HG02870 (cell line): ENCODE measurements at regions not wholly inside any gene's neighbourhood (a gene's known extent, or its start where the extent isn't known, plus 50 kb on each side); places are given as distances from the start of the nearest gene placed in this dataset.
"Not testable (repeated sequence)": the region's sequence is repeated elsewhere in the genome, so short reads cannot be mapped to it uniquely, and the experiment has no call there.

Source experiments
- ATAC-seq: cut with Tn5 transposase; IDR thresholded peaks from one replicate; pipeline ENCODE4 v1.9.1; 2021; ENCODE audit warnings: mild to moderate bottlenecking, moderate library complexity; ENCODE audit not compliant: unreplicated experiment

GRCh38 chr17:20896153-20896649 is 146.6 kb downstream of the USP22 start:
- no peak for ATAC-seq

GRCh38 chr17:20898726-20899125 is 144.1 kb downstream of the USP22 start:
- ATAC-seq: not testable (repeated sequence)

DNA sequence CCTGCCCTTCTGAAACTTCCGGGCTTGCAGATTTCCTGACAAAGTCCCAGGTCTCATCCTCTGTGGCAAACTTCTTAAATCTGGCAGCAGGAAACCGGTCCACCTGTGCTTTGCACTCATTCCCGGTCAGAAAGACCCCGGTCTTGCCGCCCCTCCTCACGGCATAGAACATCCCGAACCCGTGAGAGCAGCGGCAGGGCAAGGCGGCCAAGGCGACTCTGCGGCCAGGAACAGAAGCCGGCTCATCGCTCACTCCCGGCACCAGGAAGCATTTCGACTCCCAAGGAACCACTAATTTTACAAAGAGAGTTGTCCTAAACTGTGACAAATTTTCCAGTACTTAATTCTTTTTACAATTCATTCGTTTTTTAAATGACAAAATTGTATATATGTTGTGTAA is 140.3 kb downstream of the USP22 start:
- ATAC-seq: not testable (repeated sequence)

- not testable (repeated sequence) for ATAC-seq
Measured at GRCh38 chr17:20903549-20903948, 139.3 kb downstream of the USP22 start.

DNA sequence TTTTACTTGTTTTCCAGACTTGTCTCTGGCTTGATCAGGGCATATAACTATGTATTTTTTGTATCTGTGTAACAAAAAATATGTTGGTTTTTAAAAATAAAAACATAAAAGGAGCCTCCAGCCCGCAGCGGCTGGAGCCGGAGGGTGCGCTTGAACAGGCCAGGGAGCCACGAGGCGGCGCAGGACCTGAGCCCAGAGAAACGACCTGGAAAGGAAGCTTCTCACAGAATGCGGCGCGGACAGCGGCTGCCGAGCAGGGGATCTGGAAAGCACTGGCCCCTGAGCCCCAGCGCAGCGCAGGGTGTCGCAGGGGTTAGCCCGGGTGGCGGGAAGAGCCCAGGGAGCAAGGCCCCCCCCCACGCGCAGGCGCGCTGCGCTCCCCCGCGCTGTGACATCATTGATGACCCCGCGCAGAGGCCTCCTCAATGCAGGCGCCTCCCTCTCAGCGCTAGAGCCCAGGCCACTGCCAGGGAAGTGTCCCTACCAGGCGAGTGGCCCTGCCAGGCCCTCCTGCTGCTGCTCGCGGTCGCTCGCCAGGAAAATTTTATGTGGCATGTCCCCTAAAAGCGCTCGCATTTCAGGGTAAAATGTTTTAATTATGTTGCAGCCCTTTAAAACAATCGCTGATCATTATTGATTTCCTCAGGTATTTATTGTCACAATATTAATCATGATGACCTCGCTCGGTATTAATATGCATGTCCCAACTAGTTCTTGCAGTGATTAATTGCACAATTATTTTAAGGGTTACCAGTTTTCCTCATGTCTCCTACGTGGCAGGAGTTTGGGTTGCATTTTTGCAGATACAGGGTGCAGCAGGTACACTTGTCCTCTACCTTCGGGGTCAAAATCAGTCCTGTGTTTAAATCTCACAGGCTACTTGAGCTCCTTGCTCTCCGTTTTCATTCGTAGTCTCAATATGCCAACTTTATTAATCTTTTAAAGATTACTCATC is 134.2 kb downstream of the USP22 start:
- ATAC-seq: peak; percentile 96

- ATAC-seq: no peak
Measured at GRCh38 chr17:20914658-20915057, 128.2 kb downstream of the USP22 start.

- no peak for ATAC-seq
Measured at GRCh38 chr17:20916383-20916782, 126.4 kb downstream of the USP22 start.

DNA sequence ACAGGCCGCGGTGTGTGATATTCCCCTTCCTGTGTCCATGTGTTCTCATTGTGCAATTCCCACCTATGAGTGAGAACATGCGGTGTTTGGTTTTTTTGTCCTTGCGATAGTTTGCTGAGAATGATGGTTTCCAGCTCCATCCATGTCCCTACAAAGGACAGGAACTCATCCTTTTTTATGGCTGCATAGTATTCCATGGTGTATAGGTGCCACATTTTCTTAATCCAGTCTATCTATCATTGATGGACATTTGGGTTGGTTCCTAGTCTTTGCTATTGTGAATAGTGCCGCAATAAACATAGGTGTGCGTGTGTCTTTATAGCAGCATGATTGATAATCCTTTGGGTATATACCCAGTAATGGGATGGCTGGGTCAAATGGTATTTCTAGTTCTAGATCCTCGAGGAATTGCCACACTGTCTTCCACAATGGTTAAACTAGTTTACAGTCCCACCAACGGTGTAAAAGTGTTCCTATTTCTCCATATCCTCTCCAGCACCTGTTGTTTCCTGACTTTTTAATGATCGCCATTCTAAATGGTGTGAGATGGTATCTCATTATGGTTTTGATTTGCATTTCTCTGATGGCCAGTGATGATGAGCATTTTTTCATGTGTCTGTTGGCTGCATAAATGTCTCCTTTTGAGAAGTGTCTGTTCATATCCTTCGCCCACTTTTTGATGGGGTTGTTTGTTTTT is 125.1 kb downstream of the USP22 start:
- not testable (repeated sequence) for ATAC-seq

DNA sequence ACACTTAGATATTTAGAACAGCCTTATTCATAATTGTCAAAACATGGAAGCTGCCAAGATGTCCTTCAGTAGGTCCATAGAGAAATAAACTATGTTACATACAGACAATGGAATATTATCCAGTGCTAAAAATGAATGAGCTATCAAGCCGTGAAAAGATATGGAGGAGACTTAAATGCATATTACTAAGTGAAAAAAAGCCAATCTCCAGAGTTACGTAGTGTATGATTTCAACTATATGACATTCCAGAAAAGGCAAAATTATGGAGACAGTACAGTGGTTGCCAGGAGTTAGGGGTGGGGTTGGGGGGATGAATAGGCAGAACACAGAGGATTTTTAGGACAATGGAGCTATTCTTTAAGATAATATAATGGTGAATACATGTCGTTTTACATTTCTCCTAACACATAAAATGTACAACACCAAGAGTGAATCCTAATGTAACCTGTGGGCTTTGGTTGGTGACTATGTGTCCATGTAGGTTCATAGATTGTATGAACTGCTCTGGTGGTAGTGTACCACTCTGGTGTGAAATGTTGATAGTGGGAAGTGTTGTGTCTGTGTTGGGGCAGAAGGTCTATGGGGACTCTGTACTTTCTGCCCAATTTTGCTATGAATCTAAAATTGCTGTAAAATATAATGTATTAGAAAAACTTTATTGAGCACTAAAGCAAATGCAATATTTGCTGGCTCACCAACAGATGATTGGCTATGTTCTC is 122.6 kb downstream of the USP22 start:
- no peak for ATAC-seq

- no peak for ATAC-seq
Measured at GRCh38 chr17:20920815-20921199, 122.0 kb downstream of the USP22 start.

GRCh38 chr17:20922128-20922670 is 120.6 kb downstream of the USP22 start:
- ATAC-seq: no peak

- ATAC-seq: no peak
Measured at GRCh38 chr17:20924306-20924705, 118.5 kb downstream of the USP22 start.

DNA sequence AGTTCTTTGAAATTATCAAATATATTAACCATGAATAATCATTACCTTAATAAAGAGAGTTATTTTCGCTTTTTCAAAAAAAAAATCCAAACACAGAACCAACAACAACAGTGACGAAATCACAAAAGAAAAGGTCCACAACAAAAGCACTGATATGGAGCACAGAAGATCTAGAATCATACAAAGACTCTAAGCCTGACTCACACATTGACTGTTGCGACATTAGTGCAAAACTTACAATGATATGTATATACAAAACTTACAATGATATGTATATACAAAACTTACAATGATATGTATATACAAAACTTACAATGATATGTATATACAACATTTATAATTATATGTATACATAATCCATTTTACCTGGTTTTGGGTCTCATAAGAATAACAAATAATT is 117.7 kb downstream of the USP22 start:
- no peak for ATAC-seq

GRCh38 chr17:20925954-20926353 is 116.9 kb downstream of the USP22 start:
- ATAC-seq: no peak

- no peak for ATAC-seq
Measured at GRCh38 chr17:20926532-20926931, 116.3 kb downstream of the USP22 start.

DNA sequence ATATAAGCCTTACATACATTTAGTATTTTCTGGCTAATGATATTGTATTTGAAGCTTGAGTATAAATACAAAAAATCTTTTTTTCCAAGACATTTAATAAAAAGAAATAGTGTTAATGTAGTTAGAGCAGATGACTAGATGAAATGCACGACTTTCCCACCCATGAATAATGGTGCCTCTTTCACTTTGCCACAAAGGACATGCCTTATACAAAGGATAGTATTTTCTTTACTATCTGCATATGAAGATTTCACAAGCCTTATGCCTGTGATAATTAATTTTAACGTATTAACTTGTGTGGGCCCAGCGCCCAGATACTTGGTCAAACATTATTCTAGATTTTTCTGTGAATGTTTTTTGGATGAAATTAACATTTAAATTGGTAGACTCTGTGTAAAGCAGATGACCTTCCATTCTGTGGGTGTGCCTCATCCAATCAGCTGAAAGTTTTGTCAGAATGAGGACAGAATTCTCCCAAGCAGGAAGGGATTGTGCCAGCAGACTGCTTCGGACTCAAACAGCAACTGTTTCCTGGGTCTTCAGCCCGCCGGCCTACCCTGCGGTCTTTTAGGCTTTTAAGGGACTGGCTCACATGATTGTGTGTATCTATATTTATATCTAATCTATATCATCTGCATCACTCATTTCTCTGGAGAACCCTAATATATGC is 115.4 kb downstream of the USP22 start:
- no peak for ATAC-seq

DNA sequence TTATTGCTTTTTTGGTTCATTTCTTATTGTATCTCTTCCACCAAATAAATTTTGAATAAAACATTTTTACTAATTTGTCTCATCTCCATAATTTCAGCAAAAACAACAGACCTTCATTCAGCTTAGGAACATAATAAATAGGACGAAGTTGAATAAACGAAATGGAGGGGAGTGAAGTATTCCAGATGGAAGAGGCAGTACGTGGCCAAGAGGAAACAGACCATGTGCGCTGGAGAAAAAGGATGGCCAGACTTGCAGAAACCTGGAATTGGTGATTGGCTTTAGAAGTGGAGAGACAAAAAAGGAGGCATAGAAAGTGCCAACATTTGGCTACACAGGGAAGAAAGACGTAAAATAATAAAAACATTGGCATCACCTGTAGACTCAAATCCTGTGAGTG is 113.5 kb downstream of the USP22 start:
- no peak for ATAC-seq

GRCh38 chr17:20930081-20930760 is 112.6 kb downstream of the USP22 start:
- ATAC-seq: no peak

GRCh38 chr17:20933040-20933439 is 109.8 kb downstream of the USP22 start:
- not testable (repeated sequence) for ATAC-seq

- no peak for ATAC-seq
Measured at GRCh38 chr17:20934288-20934687, 108.5 kb downstream of the USP22 start.
